ENCODE measurements at regions not wholly inside any gene's neighbourhood (a gene's known extent, or its start where the extent isn't known, plus 50 kb on each side); places are given as distances from the start of the nearest gene placed in this dataset.

DNA sequence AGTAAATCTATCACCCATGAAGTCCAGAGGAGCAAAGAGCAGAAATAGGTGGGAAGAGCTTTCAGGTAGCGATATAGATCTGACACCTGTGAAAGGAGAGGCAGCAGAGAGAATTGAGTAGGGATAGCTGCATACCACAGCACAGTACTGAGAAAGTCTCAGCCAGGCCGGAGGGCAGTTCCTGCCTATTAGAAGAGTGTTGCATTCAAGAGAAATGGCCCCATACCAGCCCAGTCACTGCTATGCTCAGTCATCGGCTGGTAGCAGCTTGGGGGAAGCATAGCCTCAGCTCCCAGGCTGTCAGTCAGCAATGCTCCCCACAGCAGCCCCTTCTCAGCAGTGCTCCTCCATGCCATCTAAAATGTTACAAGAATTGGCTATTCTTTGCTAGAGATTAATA, 285.1 kb upstream of the CDH6 start:
- TF ChIP-seq EZH2 (IDR thresholded peaks at IDR 0.05; ENCODE audit: borderline replicate concordance, low read depth, low read length, severe bottlenecking), result no peak
- TF ChIP-seq, protein P1, sequence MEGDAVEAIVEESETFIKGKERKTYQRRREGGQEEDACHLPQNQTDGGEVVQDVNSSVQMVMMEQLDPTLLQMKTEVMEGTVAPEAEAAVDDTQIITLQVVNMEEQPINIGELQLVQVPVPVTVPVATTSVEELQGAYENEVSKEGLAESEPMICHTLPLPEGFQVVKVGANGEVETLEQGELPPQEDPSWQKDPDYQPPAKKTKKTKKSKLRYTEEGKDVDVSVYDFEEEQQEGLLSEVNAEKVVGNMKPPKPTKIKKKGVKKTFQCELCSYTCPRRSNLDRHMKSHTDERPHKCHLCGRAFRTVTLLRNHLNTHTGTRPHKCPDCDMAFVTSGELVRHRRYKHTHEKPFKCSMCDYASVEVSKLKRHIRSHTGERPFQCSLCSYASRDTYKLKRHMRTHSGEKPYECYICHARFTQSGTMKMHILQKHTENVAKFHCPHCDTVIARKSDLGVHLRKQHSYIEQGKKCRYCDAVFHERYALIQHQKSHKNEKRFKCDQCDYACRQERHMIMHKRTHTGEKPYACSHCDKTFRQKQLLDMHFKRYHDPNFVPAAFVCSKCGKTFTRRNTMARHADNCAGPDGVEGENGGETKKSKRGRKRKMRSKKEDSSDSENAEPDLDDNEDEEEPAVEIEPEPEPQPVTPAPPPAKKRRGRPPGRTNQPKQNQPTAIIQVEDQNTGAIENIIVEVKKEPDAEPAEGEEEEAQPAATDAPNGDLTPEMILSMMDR (IDR thresholded peaks at IDR 0.05; ENCODE audit: borderline replicate concordance, extremely low read depth, low read length, poor library complexity, severe bottlenecking), result no peak

Measured in DND-41 (cell line).